ENCODE measurements at regions not wholly inside any gene's neighbourhood (a gene's known extent, or its start where the extent isn't known, plus 50 kb on each side); places are given as distances from the start of the nearest gene placed in this dataset.

- TF ChIP-seq EZH2 (optimal IDR thresholded peaks at IDR 0.05; ENCODE audit: low read depth, low read length) = no peak
- TF ChIP-seq CTCF (IDR thresholded peaks at IDR 0.05; ENCODE audit: low read length) = no peak
These were observed 1293.0 kb downstream of the REEP3 start for GRCh38 chr10:64814201-64814600.

All from MM.1S (cell line).